Effector memory CD4-positive, alpha-beta T cell (primary cell): ENCODE measurements at regions not wholly inside any gene's neighbourhood (a gene's known extent, or its start where the extent isn't known, plus 50 kb on each side); places are given as distances from the start of the nearest gene placed in this dataset.

ENCODE experiments used
- DNase-seq, 3 donors: peaks; one replicate each; pipeline ENCODE4 v3.0.0-alpha.2; 2020
- H3K27ac ChIP-seq: 2 replicates; pipeline ENCODE4 v1.7.0; 2013; ENCODE audit warnings: mild to moderate bottlenecking, low read length, moderate library complexity; ENCODE audit not compliant: insufficient read depth, poor library complexity, severe bottlenecking
- H3K27me3 ChIP-seq: replicated peaks from 2 replicates; pipeline ENCODE4 v1.7.0; 2013; ENCODE audit warnings: mild to moderate bottlenecking, low read length; ENCODE audit not compliant: insufficient read depth, control insufficient read depth, poor library complexity, severe bottlenecking
- H3K36me3 ChIP-seq: 2 replicates; pipeline ENCODE4 v1.7.0; 2013; ENCODE audit warnings: mild to moderate bottlenecking, low read length, moderate library complexity; ENCODE audit not compliant: control insufficient read depth, insufficient read depth
- H3K4me1 ChIP-seq: 2 replicates; pipeline ENCODE4 v1.7.0; 2013; ENCODE audit warnings: low read length, mild to moderate bottlenecking; ENCODE audit not compliant: control insufficient read depth, insufficient read depth, poor library complexity, severe bottlenecking
- H3K4me3 ChIP-seq: 2 replicates; pipeline ENCODE4 v1.7.0; 2013; ENCODE audit warnings: low read length, low read depth, mild to moderate bottlenecking; ENCODE audit not compliant: insufficient read depth, poor library complexity, severe bottlenecking
- H3K9me3 ChIP-seq: 2 replicates; pipeline ENCODE4 v1.7.0; 2013; ENCODE audit warnings: mild to moderate bottlenecking, low read length, moderate library complexity; ENCODE audit not compliant: control insufficient read depth

GRCh38 chr5:96072791-96073165 is 111.1 kb upstream of the ELL2 start:
- H3K27ac ChIP-seq, result no peak overlapping the region
- DNase-seq, result no peak
- no peak overlapping the region for H3K4me3 ChIP-seq
- H3K4me1 ChIP-seq, result no peaks in the 10 kb centered on the region
- H3K9me3 ChIP-seq, result no peaks in the 10 kb centered on the region
- H3K36me3 ChIP-seq, result no peaks in the 10 kb centered on the region
- H3K27me3 ChIP-seq, result no peaks in the 10 kb centered on the region

GRCh38 chr5:96072138-96072790 is 110.6 kb upstream of the ELL2 start:
- no peaks in the 10 kb centered on the region for H3K27me3 ChIP-seq
- no peak overlapping the region for H3K4me3 ChIP-seq
- H3K36me3 ChIP-seq, result no peaks in the 10 kb centered on the region
- no peaks in the 10 kb centered on the region for H3K9me3 ChIP-seq
- H3K4me1 ChIP-seq, result no peaks in the 10 kb centered on the region
- DNase-seq, result no peak
- no peak overlapping the region for H3K27ac ChIP-seq

- no peaks in the 10 kb centered on the region for H3K4me1 ChIP-seq
- H3K27ac ChIP-seq, result no peak overlapping the region
- no peaks in the 10 kb centered on the region for H3K27me3 ChIP-seq
- no peak overlapping the region for H3K4me3 ChIP-seq
- no peak for DNase-seq
- no peaks in the 10 kb centered on the region for H3K36me3 ChIP-seq
- no peaks in the 10 kb centered on the region for H3K9me3 ChIP-seq
These were observed 109.1 kb upstream of the ELL2 start for GRCh38 chr5:96070622-96071225.

- H3K9me3 ChIP-seq, result no peaks in the 10 kb centered on the region
- H3K27me3 ChIP-seq, result no peaks in the 10 kb centered on the region
- DNase-seq, result no peak
- no peak overlapping the region for H3K27ac ChIP-seq
- no peaks in the 10 kb centered on the region for H3K4me1 ChIP-seq
- H3K4me3 ChIP-seq, result no peak overlapping the region
- H3K36me3 ChIP-seq, result no peaks in the 10 kb centered on the region
These were observed 106.4 kb upstream of the ELL2 start for GRCh38 chr5:96067894-96068614.

- Histone ChIP-seq H3K36me3 (no peaks in the 10 kb centered on the region), H3K9me3 (no peaks in the 10 kb centered on the region), H3K27ac (no peak overlapping the region), H3K4me3 (no peak overlapping the region), H3K4me1 (no peaks in the 10 kb centered on the region), H3K27me3 (no peaks in the 10 kb centered on the region)
- DNase-seq, result no peak
These were observed 105.6 kb upstream of the ELL2 start for GRCh38 chr5:96067251-96067650.

GRCh38 chr5:96066386-96066719 is 104.7 kb upstream of the ELL2 start:
- H3K9me3 ChIP-seq, result no peaks in the 10 kb centered on the region
- no peaks in the 10 kb centered on the region for H3K4me1 ChIP-seq
- no peaks in the 10 kb centered on the region for H3K27me3 ChIP-seq
- no peaks in the 10 kb centered on the region for H3K36me3 ChIP-seq
- no peak overlapping the region for H3K4me3 ChIP-seq
- no peak for DNase-seq
- H3K27ac ChIP-seq, result no peak overlapping the region

- Histone ChIP-seq H3K27me3 (no peaks in the 10 kb centered on the region), H3K36me3 (no peaks in the 10 kb centered on the region), H3K4me3 (no peak overlapping the region), H3K4me1 (no peaks in the 10 kb centered on the region), H3K9me3 (no peaks in the 10 kb centered on the region), H3K27ac (no peak overlapping the region)
- no peak for DNase-seq
These were observed 104.2 kb upstream of the ELL2 start for GRCh38 chr5:96065685-96066385.

- Histone ChIP-seq H3K36me3 (no peaks in the 10 kb centered on the region), H3K27me3 (no peaks in the 10 kb centered on the region), H3K4me3 (no peak overlapping the region), H3K4me1 (no peaks in the 10 kb centered on the region), H3K27ac (no peak overlapping the region), H3K9me3 (no peaks in the 10 kb centered on the region)
- DNase-seq, result no peak
These were observed 103.2 kb upstream of the ELL2 start for GRCh38 chr5:96064877-96065276.

GRCh38 chr5:96062836-96063235 is 101.2 kb upstream of the ELL2 start:
- Histone ChIP-seq H3K27ac (no peak overlapping the region), H3K4me1 (no peaks in the 10 kb centered on the region), H3K9me3 (no peaks in the 10 kb centered on the region), H3K27me3 (no peaks in the 10 kb centered on the region), H3K4me3 (no peak overlapping the region), H3K36me3 (no peaks in the 10 kb centered on the region)
- no peak for DNase-seq

- H3K27ac ChIP-seq, result no peak overlapping the region
- H3K4me1 ChIP-seq, result no peaks in the 10 kb centered on the region
- DNase-seq, result no peak
- no peaks in the 10 kb centered on the region for H3K9me3 ChIP-seq
- H3K36me3 ChIP-seq, result no peaks in the 10 kb centered on the region
- no peak overlapping the region for H3K4me3 ChIP-seq
- no peaks in the 10 kb centered on the region for H3K27me3 ChIP-seq
These were observed 96.4 kb upstream of the ELL2 start for GRCh38 chr5:96058084-96058483.
